Sigmoid colon (tissue), 6 donors: ENCODE measurements at regions not wholly inside any gene's neighbourhood (a gene's known extent, or its start where the extent isn't known, plus 50 kb on each side); places are given as distances from the start of the nearest gene placed in this dataset.

ENCODE experiments used
- DNase-seq: peaks from one replicate; pipeline ENCODE4 v3.0.0-alpha.2; 2019
- H3K27ac ChIP-seq, 4 donors: fragments of 200-600 bp; sonication (generic); one replicate each; pipeline ENCODE4 v1.5.1; 2016 to 2019; ENCODE audit warnings: mild to moderate bottlenecking in 1 of 4
- H3K27me3 ChIP-seq, 3 donors: fragments of 200-600 bp; sonication (generic); one replicate each; pipeline ENCODE4 v1.5.1; 2019; ENCODE audit warnings: mild to moderate bottlenecking in 1 of 3
- H3K36me3 ChIP-seq, 4 donors: fragments of 200-600 bp; sonication (generic); one replicate each; pipeline ENCODE4 v1.5.1; 2016 to 2019
- H3K4me1 ChIP-seq, 4 donors: fragments of 200-600 bp; sonication (generic); one replicate each; pipeline ENCODE4 v1.5.1; 2017 to 2019
- H3K4me3 ChIP-seq, 4 donors: fragments of 200-600 bp; sonication (generic); one replicate each; pipeline ENCODE4 v1.5.1; 2017 to 2019; ENCODE audit warnings: mild to moderate bottlenecking in 2 of 4, moderate library complexity in 1 of 4
- H3K9me3 ChIP-seq, 4 donors: fragments of 200-600 bp in 3 of 4; sonication (generic) in 3 of 4; one replicate each; pipeline versions ENCODE4 v1.5.1 to v1.6.1; 2013 to 2019
- EP300 ChIP-seq, 4 donors: sonication (generic); formaldehyde crosslinking; IDR thresholded peaks; one replicate each; pipeline ENCODE4 v1.6.1; 2017; ENCODE audit warnings: antibody characterized with exemption in 4 of 4
- POLR2A ChIP-seq, 2 donors: fragments of 450-650 bp; IDR thresholded peaks; one replicate each; pipeline ENCODE4 v1.6.1; 2016; ENCODE audit warnings: antibody characterized with exemption in 2 of 2, mild to moderate bottlenecking in 2 of 2, moderate library complexity in 2 of 2
- POLR2AphosphoS5 ChIP-seq, 4 donors: sonication (generic); formaldehyde crosslinking; IDR thresholded peaks; one replicate each; pipeline ENCODE4 v1.6.1; 2017; ENCODE audit warnings: antibody characterized with exemption in 4 of 4
- WGBS, 2 donors: extraction: QIAGEN DNeasy Blood & Tissue Kit; methylation state at CpG; one replicate each; pipeline ENCODE4 v1.1.7; 2013; 5-methylcytosine and 5-hydroxymethylcytosine counted together
- intact Hi-C: fragments of 100-400 bp; cut with DNase I; formaldehyde crosslinking; loops from one replicate; pipeline ENCODE4 v1.15.1; 2023
- TF ChIP-seq, protein P1 (sequence below), 4 experiments: fragments of 450-650 bp in 3 of 4; fragments of 200-600 bp in 1 of 4; IDR thresholded peaks; one replicate each; pipeline ENCODE4 v1.5.1; 2016 to 2019; ENCODE audit warnings: antibody characterized with exemption in 4 of 4, mild to moderate bottlenecking in 3 of 4, moderate library complexity in 2 of 4
- donor health status: healthy with polysubstance abuse.
- donor health status: healthy.

DNA sequence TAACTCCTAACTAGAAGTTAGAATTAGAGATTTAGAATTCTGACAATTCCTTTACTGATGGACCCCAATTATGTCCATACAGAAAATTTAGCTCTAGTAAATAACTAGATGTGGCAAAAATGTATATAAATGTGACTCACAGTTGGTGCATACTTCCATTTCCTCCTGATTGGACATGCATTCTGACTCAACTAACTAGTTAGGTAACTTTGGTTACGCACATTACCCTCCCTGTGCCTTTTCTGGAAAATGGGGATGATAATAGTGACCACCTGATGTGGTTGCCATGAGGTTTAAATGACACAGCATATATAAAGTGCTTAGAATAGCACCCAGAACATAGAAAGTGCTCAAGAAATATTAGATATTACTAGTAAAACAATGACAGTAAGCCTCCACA, 550.0 kb upstream of the SALL1 start:
- DNase-seq, result no peak
- Histone ChIP-seq H3K4me1 (no peaks in the 10 kb centered on the region), H3K27me3 (no peaks in the 10 kb centered on the region), H3K36me3 (no peaks in the 10 kb centered on the region), H3K4me3 (no peak overlapping the region), H3K27ac (no peak overlapping the region), H3K9me3 (no peaks in the 10 kb centered on the region)
- intact Hi-C loops, result no loop called here
- WGBS, 2 donors, result 84 to 89% methylated on average over 1 of the region's 1 CpG
- TF ChIP-seq, protein P1, sequence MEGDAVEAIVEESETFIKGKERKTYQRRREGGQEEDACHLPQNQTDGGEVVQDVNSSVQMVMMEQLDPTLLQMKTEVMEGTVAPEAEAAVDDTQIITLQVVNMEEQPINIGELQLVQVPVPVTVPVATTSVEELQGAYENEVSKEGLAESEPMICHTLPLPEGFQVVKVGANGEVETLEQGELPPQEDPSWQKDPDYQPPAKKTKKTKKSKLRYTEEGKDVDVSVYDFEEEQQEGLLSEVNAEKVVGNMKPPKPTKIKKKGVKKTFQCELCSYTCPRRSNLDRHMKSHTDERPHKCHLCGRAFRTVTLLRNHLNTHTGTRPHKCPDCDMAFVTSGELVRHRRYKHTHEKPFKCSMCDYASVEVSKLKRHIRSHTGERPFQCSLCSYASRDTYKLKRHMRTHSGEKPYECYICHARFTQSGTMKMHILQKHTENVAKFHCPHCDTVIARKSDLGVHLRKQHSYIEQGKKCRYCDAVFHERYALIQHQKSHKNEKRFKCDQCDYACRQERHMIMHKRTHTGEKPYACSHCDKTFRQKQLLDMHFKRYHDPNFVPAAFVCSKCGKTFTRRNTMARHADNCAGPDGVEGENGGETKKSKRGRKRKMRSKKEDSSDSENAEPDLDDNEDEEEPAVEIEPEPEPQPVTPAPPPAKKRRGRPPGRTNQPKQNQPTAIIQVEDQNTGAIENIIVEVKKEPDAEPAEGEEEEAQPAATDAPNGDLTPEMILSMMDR (IDR thresholded peaks at IDR 0.05), result no peak
- TF ChIP-seq POLR2AphosphoS5 (IDR thresholded peaks at IDR 0.05), result no peak
- TF ChIP-seq POLR2A (IDR thresholded peaks at IDR 0.05), result no peak
- no peak for TF ChIP-seq EP300 (IDR thresholded peaks at IDR 0.05)

DNA sequence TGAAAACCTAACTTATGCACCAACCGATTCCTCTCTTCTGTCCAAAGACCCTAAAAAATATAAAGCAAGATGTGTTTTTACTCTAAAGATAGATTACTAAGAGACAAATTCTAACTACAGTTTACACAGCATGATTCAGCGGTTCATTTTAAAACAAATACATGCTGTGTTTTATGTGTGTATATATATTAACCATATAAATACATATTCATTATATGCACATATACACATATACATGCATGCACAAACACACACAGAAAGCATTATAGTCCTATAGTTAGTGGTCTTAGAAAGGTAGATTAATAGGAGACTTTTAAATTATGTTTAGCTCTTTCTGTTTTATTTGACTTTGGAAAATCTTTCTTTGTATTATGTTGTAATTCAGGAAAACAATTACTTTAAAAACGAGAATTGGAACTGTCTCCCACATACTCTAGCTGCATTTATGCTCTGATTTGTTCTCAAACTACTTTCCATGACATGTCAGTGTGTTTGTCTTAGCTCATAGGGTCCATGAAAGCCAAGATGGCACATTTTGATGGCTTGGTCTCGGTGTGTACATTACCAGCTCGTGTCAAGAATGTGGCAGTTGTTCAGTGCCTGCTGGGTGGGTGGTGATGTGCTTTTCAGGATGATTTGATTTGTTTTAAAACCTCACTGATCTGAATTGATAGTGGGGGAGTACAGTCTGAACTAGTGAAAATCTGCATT, 548.8 kb upstream of the SALL1 start:
- Histone ChIP-seq H3K27me3 (no peaks in the 10 kb centered on the region), H3K36me3 (no peaks in the 10 kb centered on the region), H3K27ac (no peak overlapping the region), H3K9me3 (no peaks in the 10 kb centered on the region), H3K4me1 (no peaks in the 10 kb centered on the region), H3K4me3 (no peak overlapping the region)
- WGBS, 2 donors, result 58 to 76% methylated on average over 5 of the region's 5 CpGs
- TF ChIP-seq POLR2AphosphoS5 (IDR thresholded peaks at IDR 0.05) (no peak), EP300 (IDR thresholded peaks at IDR 0.05) (no peak), POLR2A (IDR thresholded peaks at IDR 0.05) (no peak)
- TF ChIP-seq, protein P1 (IDR thresholded peaks at IDR 0.05), result no peak
- intact Hi-C loops, result no loop called here
- DNase-seq, result no peak

DNA sequence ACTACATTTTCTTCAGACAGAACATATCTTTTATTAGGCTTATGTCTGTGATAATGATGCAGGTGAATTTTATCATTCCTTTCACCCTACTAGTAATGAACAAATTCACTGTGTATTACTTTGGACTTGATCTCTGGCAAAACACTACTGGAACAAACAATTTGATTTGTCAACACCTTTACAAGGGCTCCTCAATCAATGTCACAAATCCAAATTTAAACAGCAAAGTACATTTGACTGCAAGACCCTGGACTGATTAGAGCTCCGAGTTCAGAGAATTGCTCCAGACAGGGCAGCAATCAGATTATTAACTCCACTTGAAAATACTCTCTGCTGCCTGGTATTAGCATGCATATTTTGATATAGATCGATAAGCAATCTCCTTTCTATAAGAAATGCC, 547.6 kb upstream of the SALL1 start:
- H3K27ac ChIP-seq, result no peak overlapping the region
- H3K4me1 ChIP-seq, result no peaks in the 10 kb centered on the region
- H3K27me3 ChIP-seq, result no peaks in the 10 kb centered on the region
- WGBS, 2 donors, result 55 to 72% methylated on average over 2 of the region's 2 CpGs
- no peaks in the 10 kb centered on the region for H3K36me3 ChIP-seq
- TF ChIP-seq, protein P1 (IDR thresholded peaks at IDR 0.05), result no peak
- TF ChIP-seq EP300 (IDR thresholded peaks at IDR 0.05) (no peak), POLR2AphosphoS5 (IDR thresholded peaks at IDR 0.05) (no peak), POLR2A (IDR thresholded peaks at IDR 0.05) (no peak)
- intact Hi-C loops, result no loop called here
- no peak for DNase-seq
- H3K9me3 ChIP-seq, result peaks cover 0 to 3% (median 0%) of the 10 kb centered on the region in 4 donors
- H3K4me3 ChIP-seq, result no peak overlapping the region

DNA sequence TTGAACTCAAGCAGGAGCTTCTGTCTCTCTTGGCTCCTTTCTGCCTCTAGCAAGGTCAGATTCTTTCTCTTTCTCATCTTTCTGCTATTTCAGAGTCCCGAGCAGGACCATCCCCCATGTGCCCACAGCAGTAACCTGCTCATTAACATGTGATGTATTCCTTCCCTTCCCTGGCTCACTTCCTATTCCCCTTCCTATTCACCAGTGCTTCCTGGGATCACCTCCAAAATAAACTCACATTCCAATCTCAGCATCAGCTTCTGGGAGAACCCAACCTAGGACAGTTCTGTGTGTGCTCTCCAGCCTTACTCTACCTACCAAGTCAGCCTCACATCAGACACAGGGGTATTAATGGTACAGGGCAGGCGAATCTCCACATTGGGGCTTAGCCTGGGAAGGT, 546.4 kb upstream of the SALL1 start:
- H3K36me3 ChIP-seq, result no peaks in the 10 kb centered on the region
- H3K27ac ChIP-seq, result no peak overlapping the region
- no peaks in the 10 kb centered on the region for H3K27me3 ChIP-seq
- no peak overlapping the region for H3K4me3 ChIP-seq
- no peaks in the 10 kb centered on the region for H3K4me1 ChIP-seq
- intact Hi-C loops, result no loop called here
- no peak for DNase-seq
- 66 to 70% methylated on average over 2 of the region's 2 CpGs for WGBS, 2 donors
- TF ChIP-seq POLR2AphosphoS5 (IDR thresholded peaks at IDR 0.05) (no peak), POLR2A (IDR thresholded peaks at IDR 0.05) (no peak), EP300 (IDR thresholded peaks at IDR 0.05) (no peak)
- TF ChIP-seq, protein P1 (IDR thresholded peaks at IDR 0.05), result no peak
- H3K9me3 ChIP-seq, result peaks cover 0 to 4% (median 0%) of the 10 kb centered on the region in 4 donors

DNA sequence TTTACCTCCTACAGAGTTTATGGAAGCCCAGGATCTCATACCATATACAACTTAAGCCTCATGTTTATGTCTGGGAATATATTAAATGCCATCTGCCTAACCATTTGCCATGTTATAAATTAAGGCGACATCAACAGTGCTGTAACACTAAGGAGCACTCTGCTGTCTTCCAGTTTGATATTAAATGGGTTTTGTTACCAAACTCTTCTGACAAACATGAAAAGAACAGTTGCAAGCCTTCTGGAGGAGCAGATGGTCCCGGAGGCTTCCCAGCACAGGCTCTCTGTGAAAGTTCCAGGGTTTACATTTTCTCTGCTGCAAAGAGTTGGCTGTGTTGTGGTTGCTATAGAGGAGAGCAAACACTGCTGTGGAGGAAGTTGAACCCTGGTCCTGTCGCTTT, 545.3 kb upstream of the SALL1 start:
- TF ChIP-seq EP300 (IDR thresholded peaks at IDR 0.05), result no peak
- no peak for TF ChIP-seq POLR2AphosphoS5 (IDR thresholded peaks at IDR 0.05)
- TF ChIP-seq, protein P1 (IDR thresholded peaks at IDR 0.05), result no peak
- TF ChIP-seq POLR2A (IDR thresholded peaks at IDR 0.05), result no peak
- Histone ChIP-seq H3K27me3 (no peaks in the 10 kb centered on the region), H3K36me3 (no peaks in the 10 kb centered on the region), H3K9me3 (peaks cover 0 to 4% (median 0%) of the 10 kb centered on the region in 4 donors), H3K4me3 (no peak overlapping the region), H3K27ac (no peak overlapping the region), H3K4me1 (no peaks in the 10 kb centered on the region)
- DNase-seq, result no peak
- intact Hi-C loops, result no loop called here
- WGBS, 2 donors, result 54 to 64% methylated on average over 3 of the region's 3 CpGs
